ENCODE measurements at regions not wholly inside any gene's neighbourhood (a gene's known extent, or its start where the extent isn't known, plus 50 kb on each side); places are given as distances from the start of the nearest gene placed in this dataset.

- no peak for TF ChIP-seq CTCF (IDR thresholded peaks at IDR 0.05; ENCODE audit: extremely low read depth, insufficient read depth, missing control alignments)
- DNase-seq (ENCODE audit: low spot score): no peak
- in situ Hi-C loops (cut with MboI; ENCODE audit: low pct_unique_long_range_greater_than_20kb, low sequenced_read_pairs, unreplicated experiment): no loop called here
Measured at GRCh38 chr16:8489580-8489979, 100.7 kb downstream of the TMEM114 start.

DNA sequence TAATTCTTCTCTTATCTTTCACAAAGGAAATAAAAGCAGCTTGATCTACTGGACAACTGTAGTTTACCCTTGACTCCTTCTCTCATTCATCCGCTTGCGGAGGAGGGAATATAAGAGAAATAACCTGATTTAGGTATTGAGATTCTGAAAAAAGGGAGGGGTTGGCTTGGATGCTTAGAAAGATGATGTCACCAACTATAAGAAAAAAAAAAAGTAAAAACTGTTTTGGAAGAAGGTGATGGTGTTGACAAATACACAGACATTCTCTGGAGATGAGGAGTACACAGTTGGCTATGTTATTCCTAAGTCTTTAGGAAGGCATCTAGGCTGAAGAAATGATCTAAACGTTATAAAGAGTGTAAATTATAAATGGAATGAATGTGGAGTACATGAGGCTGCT, 103.3 kb downstream of the TMEM114 start:
- in situ Hi-C loops (cut with MboI; ENCODE audit: low pct_unique_long_range_greater_than_20kb, low sequenced_read_pairs, unreplicated experiment): no loop called here
- DNase-seq (ENCODE audit: low spot score): no peak
- TF ChIP-seq CTCF (IDR thresholded peaks at IDR 0.05; ENCODE audit: extremely low read depth, insufficient read depth, missing control alignments): no peak

- no peak for TF ChIP-seq CTCF (IDR thresholded peaks at IDR 0.05; ENCODE audit: extremely low read depth, insufficient read depth, missing control alignments)
- in situ Hi-C loops (cut with MboI; ENCODE audit: low pct_unique_long_range_greater_than_20kb, low sequenced_read_pairs, unreplicated experiment): no loop called here
- DNase-seq (ENCODE audit: low spot score): no peak
Measured at GRCh38 chr16:8483396-8483795, 106.9 kb downstream of the TMEM114 start.

GRCh38 chr16:8481810-8482209, 108.5 kb downstream of the TMEM114 start:
- in situ Hi-C loops (cut with MboI; ENCODE audit: low pct_unique_long_range_greater_than_20kb, low sequenced_read_pairs, unreplicated experiment): no loop called here
- no peak for DNase-seq (ENCODE audit: low spot score)
- TF ChIP-seq CTCF (IDR thresholded peaks at IDR 0.05; ENCODE audit: extremely low read depth, insufficient read depth, missing control alignments): no peak

- DNase-seq (ENCODE audit: low spot score): no peak
- in situ Hi-C loops (cut with MboI; ENCODE audit: low pct_unique_long_range_greater_than_20kb, low sequenced_read_pairs, unreplicated experiment): no loop called here
Measured at GRCh38 chr16:8476824-8477223, 113.5 kb downstream of the TMEM114 start.

GRCh38 chr16:8474587-8474986, 115.7 kb downstream of the TMEM114 start:
- TF ChIP-seq CTCF (IDR thresholded peaks at IDR 0.05; ENCODE audit: extremely low read depth, insufficient read depth, missing control alignments): no peak
- DNase-seq (ENCODE audit: low spot score): no peak
- in situ Hi-C loops (cut with MboI; ENCODE audit: low pct_unique_long_range_greater_than_20kb, low sequenced_read_pairs, unreplicated experiment): no loop called here

More at GRCh38 chr16:8476824-8477223, 113.5 kb downstream of the TMEM114 start:
- TF ChIP-seq CTCF (IDR thresholded peaks at IDR 0.05; ENCODE audit: extremely low read depth, insufficient read depth, missing control alignments): no peak

Data from GM13977 (cell line).